Keratinocyte (primary cell): ENCODE measurements at regions not wholly inside any gene's neighbourhood (a gene's known extent, or its start where the extent isn't known, plus 50 kb on each side); places are given as distances from the start of the nearest gene placed in this dataset.

Source experiments
- CTCF ChIP-seq, 3 experiments: IDR thresholded peaks in 1 of 3; conservative IDR thresholded peaks in 1 of 3; optimal IDR thresholded peaks in 1 of 3; 2 replicates in 2 of 3; 3 replicates in 1 of 3; pipeline versions ENCODE3 to v1.5.1; 2011; ENCODE audit warnings: low read length in 3 of 3, mild to moderate bottlenecking in 3 of 3, moderate library complexity in 2 of 3, control low read depth in 1 of 3, inconsistent platforms in 1 of 3; ENCODE audit not compliant: insufficient read depth in 2 of 3; ENCODE audit errors: extremely low read depth in 1 of 3
- EZH2 ChIP-seq: IDR thresholded peaks from one replicate; pipeline ENCODE4 v1.6.1; 2012; ENCODE audit warnings: inconsistent platforms, mild to moderate bottlenecking, low read length, moderate library complexity

DNA sequence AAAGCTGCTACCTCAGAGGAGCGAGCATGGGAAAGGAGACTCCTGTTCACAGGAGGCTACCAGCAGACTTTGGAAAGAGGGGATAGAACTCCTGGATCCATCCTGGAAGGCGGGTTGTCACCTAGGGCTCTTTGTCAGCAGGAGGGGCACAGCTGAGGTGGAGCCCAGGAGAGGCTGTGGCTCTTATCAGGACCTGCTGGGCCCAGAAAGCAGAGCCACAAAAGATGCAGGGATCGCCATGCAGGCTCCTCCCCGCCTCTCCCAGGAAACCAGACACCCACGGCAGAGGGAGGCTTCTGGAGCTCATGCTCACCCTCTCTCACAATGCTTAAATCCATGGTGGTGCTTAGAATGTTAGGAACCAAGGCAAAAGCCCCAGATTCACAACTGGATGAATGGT lies 994.2 kb downstream of the UQCRFS1 start:
- TF ChIP-seq CTCF (optimal IDR thresholded peaks at IDR 0.05 in 1 of 3, IDR thresholded peaks at IDR 0.05 in 1 of 3, conservative IDR thresholded peaks at IDR 0.05 in 1 of 3; ENCODE audit: extremely low read depth in 1 of 3, insufficient read depth in 2 of 3, low read length in 3 of 3): no peak
- no peak for TF ChIP-seq EZH2
